Brain microvascular endothelial cell (primary cell): ENCODE measurements at regions not wholly inside any gene's neighbourhood (a gene's known extent, or its start where the extent isn't known, plus 50 kb on each side); places are given as distances from the start of the nearest gene placed in this dataset.
"Not testable (repeated sequence)": the region's sequence is repeated elsewhere in the genome, so short reads cannot be mapped to it uniquely, and the experiment has no call there.

ENCODE experiments used
- DNase-seq: peaks from one replicate; pipeline ENCODE4 v3.0.0-alpha.2; 2020
- H3K27ac ChIP-seq: fragments of 250-450 bp; sonication (Bioruptor Pico); 2 replicates; pipeline ENCODE4 v1.5.1; 2020; ENCODE audit warnings: mild to moderate bottlenecking, moderate library complexity
- H3K27me3 ChIP-seq: fragments of 250-450 bp; sonication (Bioruptor Pico); replicated peaks from 2 replicates; pipeline ENCODE4 v1.5.1; 2020; ENCODE audit warnings: mild to moderate bottlenecking
- H3K36me3 ChIP-seq: fragments of 250-450 bp; sonication (Bioruptor Pico); replicated peaks from 2 replicates; pipeline ENCODE4 v1.5.1; 2020; ENCODE audit warnings: mild to moderate bottlenecking
- H3K4me3 ChIP-seq: 2 replicates; pipeline ENCODE4 v1.5.1; 2011; ENCODE audit warnings: low read depth, mild to moderate bottlenecking, control low read depth, low read length, moderate library complexity
- in situ Hi-C: cut with HindIII; loops from 2 replicates; pipeline ENCODE4 v1.10.0; 2017; ENCODE audit warnings: low sequenced_read_pairs, low pct_ligation_motif_present
- TF ChIP-seq, protein P1 (sequence below): IDR thresholded peaks from 2 replicates; pipeline ENCODE4 v1.5.1; 2011; ENCODE audit warnings: low read depth, mild to moderate bottlenecking, moderate library complexity, low read length, control low read depth, inconsistent platforms; ENCODE audit errors: missing control alignments

DNA sequence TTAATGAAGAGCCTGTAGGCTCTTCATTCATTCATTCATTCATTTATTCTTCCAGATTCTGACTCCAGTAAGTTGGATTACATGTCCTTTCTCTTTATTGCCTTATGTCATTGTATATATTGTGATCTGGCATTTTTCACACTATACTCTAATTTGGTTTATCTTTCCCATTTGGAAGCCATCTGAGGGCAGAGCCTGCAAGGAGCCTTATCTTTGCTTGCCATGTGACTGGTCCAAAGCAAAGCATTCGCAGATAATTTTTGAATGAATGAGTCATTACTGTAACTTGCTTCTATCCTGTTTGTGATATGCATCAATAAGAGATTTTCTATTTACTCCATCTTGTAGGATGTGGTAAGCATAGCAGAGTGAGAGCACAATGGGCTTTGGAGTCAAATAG lies 108.4 kb upstream of the DAB1 start:
- no peaks in the 10 kb centered on the region for H3K27me3 ChIP-seq
- H3K4me3 ChIP-seq: no peak overlapping the region
- no peak for DNase-seq
- TF ChIP-seq, protein P1, sequence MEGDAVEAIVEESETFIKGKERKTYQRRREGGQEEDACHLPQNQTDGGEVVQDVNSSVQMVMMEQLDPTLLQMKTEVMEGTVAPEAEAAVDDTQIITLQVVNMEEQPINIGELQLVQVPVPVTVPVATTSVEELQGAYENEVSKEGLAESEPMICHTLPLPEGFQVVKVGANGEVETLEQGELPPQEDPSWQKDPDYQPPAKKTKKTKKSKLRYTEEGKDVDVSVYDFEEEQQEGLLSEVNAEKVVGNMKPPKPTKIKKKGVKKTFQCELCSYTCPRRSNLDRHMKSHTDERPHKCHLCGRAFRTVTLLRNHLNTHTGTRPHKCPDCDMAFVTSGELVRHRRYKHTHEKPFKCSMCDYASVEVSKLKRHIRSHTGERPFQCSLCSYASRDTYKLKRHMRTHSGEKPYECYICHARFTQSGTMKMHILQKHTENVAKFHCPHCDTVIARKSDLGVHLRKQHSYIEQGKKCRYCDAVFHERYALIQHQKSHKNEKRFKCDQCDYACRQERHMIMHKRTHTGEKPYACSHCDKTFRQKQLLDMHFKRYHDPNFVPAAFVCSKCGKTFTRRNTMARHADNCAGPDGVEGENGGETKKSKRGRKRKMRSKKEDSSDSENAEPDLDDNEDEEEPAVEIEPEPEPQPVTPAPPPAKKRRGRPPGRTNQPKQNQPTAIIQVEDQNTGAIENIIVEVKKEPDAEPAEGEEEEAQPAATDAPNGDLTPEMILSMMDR: no peak
- no peaks in the 10 kb centered on the region for H3K36me3 ChIP-seq
- no peak overlapping the region for H3K27ac ChIP-seq
- in situ Hi-C loops: no loop called here

DNA sequence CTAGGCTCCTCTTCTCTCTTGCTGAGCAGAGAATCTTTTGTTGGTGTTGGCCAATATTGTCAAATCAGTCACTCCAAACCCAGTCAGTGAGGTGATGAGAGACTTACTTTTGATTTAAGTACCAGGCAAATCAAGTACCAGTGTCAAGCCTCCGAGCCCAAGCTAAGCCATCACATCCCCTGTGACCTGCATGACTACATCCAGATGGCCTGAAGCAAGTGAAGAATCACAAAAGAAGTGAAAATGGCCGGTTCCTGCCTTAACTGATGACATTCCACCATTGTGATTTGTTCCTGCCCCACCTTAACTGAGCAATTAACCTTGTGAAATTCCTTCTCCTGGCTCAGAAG lies 107.0 kb upstream of the DAB1 start:
- H3K27me3 ChIP-seq, H3K36me3 ChIP-seq, H3K4me3 ChIP-seq, in situ Hi-C loops, DNase-seq, H3K27ac ChIP-seq: not testable (repeated sequence)

DNA sequence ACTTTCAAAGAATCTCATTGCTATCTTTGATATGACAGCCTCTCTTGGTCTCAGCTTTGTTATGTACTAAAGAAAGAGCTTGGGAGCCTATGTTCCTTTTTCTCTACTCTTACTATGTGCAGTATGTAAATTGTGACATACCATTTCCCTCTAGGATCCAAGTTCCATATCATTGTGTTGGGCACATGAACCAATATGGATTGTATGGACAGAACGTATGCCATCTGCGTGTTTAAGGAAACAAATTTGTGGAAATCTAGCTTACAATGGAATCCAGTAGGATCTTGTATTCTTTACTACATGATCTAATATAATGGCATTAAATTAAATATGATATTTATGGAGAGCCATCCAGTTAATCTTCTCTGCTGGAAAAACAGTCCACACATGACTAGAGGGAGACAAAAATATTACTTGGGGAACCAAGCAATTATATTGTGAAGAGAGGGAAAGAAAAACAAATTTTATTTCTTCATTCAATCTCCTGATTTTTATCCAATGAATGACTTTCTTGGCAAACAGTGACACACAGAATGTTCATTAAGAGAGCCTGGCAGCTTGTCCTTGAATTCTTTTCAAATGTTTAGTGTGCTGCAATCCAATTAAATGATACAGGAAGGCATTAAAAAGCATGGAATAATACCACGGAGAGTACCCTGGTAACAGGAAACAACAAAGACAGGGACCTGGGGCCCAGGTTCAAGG lies 106.5 kb upstream of the DAB1 start:
- no peaks in the 10 kb centered on the region for H3K27me3 ChIP-seq
- TF ChIP-seq, protein P1: no peak
- no peaks in the 10 kb centered on the region for H3K36me3 ChIP-seq
- in situ Hi-C loops: no loop called here
- H3K27ac ChIP-seq: no peak overlapping the region
- DNase-seq: no peak
- H3K4me3 ChIP-seq: no peak overlapping the region

DNA sequence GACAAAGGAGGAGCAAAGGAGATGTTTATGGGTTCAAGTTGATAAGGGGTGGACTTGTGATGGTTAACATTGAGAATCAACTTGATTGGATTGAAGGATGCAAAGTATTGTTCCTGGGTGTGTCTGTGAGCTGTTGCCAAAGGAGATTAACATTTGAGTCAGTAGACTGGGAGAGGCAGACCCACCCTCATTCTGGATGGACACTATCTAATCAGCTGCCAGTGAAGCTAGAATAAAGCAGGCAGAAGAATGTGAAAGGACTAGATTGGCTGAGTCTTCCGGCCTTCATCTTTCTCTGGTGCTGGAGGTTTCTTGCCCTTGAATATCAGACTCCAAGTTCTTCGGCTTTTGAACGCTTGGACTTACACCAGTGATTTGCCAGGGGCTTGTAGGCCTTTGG lies 98.7 kb upstream of the DAB1 start:
- H3K27me3 ChIP-seq: no peaks in the 10 kb centered on the region
- H3K4me3 ChIP-seq: no peak overlapping the region
- in situ Hi-C loops: no loop called here
- TF ChIP-seq, protein P1: no peak
- no peak overlapping the region for H3K27ac ChIP-seq
- no peaks in the 10 kb centered on the region for H3K36me3 ChIP-seq
- DNase-seq: no peak

DNA sequence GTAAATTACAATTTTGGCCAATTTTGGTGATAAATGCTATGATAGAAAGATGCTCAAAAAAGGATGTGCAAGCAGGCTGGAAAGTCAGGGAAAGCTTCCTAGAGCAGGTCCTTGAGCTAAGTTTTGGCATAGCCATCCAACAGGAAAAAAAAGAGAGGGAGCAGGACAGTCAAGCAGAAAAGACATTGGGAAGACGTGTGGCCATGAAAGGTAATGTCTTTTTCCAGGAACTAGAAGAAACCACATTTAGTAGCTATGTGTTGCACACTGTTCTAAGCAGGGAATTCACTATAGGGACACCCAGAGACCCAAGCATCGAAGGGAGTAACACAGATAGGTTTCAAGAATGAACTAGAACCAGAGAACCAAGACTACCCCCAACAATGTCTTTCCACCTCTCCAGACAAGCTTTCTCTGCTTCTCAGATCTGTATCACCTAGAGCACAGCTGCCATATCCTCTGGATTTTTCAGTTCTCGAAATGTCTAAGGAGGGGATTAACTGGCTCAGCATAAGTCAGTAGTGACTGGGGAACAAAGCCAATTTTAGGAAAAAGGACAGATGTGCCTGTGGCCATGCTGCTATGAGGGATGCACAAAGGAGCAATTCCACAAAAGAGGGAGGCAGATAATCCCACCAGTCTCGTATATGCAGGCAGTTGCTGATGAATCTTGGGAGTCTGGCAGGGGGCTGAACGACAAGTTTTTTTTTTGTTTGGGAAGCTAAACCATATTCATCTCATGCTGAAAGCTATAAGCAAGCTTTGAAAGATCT lies 97.1 kb upstream of the DAB1 start:
- Histone ChIP-seq H3K4me3 (no peak overlapping the region), H3K27me3 (no peaks in the 10 kb centered on the region), H3K27ac (no peak overlapping the region), H3K36me3 (no peaks in the 10 kb centered on the region)
- TF ChIP-seq, protein P1: no peak
- no peak for DNase-seq
- in situ Hi-C loops: no loop called here

DNA sequence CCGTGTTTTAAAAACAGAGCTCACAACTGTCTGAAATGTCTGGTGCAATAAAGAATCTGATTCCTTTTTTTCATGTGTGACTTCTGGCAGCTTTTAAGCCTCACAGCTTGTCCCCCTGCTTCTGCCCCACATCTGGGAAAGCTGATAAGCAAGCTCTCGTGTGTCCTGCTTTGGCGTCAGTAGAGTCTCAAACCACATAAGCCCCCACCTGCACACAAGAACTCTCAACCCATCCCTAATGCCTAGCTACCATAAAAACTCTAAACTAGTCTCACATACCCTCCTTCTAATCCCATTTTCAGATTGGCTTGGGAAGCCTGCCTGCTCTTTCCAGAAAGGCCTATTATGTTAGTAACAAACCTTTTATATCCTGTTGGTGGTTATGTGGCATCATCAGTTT lies 94.6 kb upstream of the DAB1 start:
- H3K36me3 ChIP-seq: no peaks in the 10 kb centered on the region
- no peak overlapping the region for H3K4me3 ChIP-seq
- no peaks in the 10 kb centered on the region for H3K27me3 ChIP-seq
- in situ Hi-C loops: no loop called here
- TF ChIP-seq, protein P1: no peak
- no peak overlapping the region for H3K27ac ChIP-seq
- no peak for DNase-seq
